Hematopoietic multipotent progenitor cell treated with erythropoietin and hydrocortisone succinate and interleukin-3 and kit ligand, for 6 days (in vitro differentiated cells): ENCODE measurements at regions not wholly inside any gene's neighbourhood (a gene's known extent, or its start where the extent isn't known, plus 50 kb on each side); places are given as distances from the start of the nearest gene placed in this dataset.
"Not testable (repeated sequence)": the region's sequence is repeated elsewhere in the genome, so short reads cannot be mapped to it uniquely, and the experiment has no call there.

Experiments used
- DNase-seq: peaks from one replicate; pipeline ENCODE4 v3.0.0-alpha.2; 2015

- no peak for DNase-seq
Measured at GRCh38 chr6:62819640-62820039, 391.6 kb upstream of the FKBP1C start.

- DNase-seq, result no peak
Measured at GRCh38 chr6:62808565-62809293, 402.5 kb upstream of the FKBP1C start.

- no peak for DNase-seq
Measured at GRCh38 chr6:62805431-62805830, 405.8 kb upstream of the FKBP1C start.

- DNase-seq, result no peak
Measured at GRCh38 chr6:62803094-62803493, 408.2 kb upstream of the FKBP1C start.

- DNase-seq, result no peak
Measured at GRCh38 chr6:62797190-62797589, 414.1 kb upstream of the FKBP1C start.

- peak; percentile 61 for DNase-seq
Measured at GRCh38 chr6:62775427-62776022, 435.7 kb upstream of the FKBP1C start.

DNA sequence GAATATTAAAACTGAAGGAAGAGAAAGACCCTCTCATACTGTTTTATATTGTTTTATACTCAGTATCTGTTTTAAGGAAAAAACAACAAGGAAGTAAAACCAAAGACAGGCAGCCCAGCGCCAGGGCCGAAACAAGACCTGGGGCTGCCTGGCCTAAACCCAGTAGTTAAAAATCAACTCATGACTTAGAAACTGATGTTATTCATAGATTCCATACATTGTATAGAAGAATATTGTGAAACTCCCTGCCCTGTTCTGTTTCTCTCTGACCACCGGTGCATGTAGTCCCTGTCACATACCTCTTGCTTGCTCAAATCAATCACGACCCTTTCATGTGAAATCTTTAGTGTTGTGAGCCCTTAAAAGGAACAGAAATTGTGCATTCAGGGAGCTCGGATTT is 445.1 kb upstream of the FKBP1C start:
- DNase-seq, result not testable (repeated sequence)

GRCh38 chr6:62764841-62765240 is 446.4 kb upstream of the FKBP1C start:
- DNase-seq, result no peak

GRCh38 chr6:62763125-62763912 is 447.9 kb upstream of the FKBP1C start:
- DNase-seq, result no peak

GRCh38 chr6:62746968-62747367 is 460.9 kb upstream of the KHDRBS2 start:
- DNase-seq, result no peak

- DNase-seq, result no peak
Measured at GRCh38 chr6:62746161-62746560, 460.1 kb upstream of the KHDRBS2 start.

GRCh38 chr6:62740596-62740995 is 454.6 kb upstream of the KHDRBS2 start:
- no peak for DNase-seq

DNA sequence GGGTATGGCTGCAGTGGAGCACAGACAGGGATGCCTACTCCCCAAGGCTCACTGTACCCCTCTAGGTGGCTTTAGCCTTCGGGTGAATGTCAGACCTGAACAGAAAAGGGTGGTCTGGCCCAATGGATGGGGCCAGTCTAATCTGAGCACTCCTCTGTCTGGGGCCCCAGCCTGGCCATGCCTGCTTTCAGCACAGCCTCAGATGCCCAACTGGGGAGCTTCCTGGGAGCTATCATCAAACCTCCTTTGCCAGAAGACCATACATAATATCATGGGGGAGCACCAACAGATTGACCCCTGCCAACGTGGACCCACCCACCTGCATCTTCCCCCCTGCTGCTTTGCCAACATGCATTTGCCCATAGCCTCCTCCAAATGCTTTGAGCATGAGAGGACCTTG is 454.1 kb upstream of the KHDRBS2 start:
- no peak for DNase-seq

DNA sequence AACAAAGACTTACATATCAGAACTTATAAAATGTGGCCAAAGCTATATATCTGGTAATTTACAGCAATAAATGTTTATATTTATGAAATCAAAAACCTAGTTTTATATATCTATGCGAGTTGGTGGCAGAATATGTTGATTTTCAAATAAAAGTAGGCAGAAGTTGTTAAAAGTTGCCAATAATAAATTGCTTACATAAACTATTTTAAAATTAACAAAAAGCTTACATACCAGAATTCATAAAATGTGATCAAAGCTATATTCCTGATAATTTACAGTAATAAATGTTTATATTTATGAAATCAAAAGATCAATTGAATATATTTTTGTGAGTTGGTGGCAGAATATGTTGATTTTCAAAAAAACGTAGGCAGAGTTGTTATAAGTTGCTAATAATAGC is 451.8 kb upstream of the KHDRBS2 start:
- DNase-seq, result no peak

GRCh38 chr6:62721408-62721807 is 435.4 kb upstream of the KHDRBS2 start:
- DNase-seq, result no peak

GRCh38 chr6:62716719-62717118 is 430.7 kb upstream of the KHDRBS2 start:
- DNase-seq, result no peak

DNA sequence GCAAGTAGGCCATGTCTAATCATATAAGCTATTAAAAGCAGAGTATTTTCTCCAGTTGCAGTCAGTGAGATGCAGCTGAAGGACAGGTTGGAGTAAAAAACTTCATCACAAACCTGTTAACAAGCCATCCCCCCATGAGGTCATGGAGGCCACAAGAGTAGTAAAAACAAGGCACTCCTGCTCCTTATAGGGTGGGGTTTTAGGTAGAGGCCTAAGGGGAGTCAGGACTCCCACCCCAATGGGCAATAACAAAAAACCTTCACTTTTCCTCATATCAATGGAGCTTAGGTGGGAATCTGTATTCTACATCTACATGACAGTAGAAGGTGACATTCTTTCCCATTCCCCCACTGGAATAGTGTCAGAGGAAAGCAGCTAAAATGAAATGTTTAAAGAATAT is 428.1 kb upstream of the KHDRBS2 start:
- DNase-seq, result no peak

DNA sequence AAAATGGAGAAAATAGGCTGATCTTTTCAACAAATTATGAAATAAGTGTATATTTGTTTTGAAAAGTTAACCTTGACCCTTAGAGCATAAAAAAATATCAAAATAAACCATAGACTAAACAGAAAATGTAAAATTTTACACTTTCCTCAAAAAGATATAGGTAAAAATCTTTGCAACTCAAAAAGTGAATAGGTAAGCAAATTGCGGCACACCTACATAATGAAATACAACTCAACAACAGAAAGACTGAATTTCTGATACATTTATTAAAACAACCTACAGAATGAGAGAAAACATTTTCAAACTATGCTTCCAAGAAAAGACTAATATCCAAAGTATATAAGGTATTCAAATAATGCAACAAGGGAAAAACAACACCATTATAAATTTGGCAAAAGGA is 425.7 kb upstream of the KHDRBS2 start:
- DNase-seq, result no peak

- DNase-seq, result no peak
Measured at GRCh38 chr6:62707914-62708313, 421.9 kb upstream of the KHDRBS2 start.

- peak; percentile 4 for DNase-seq
Measured at GRCh38 chr6:62707156-62707555, 421.1 kb upstream of the KHDRBS2 start.

DNA sequence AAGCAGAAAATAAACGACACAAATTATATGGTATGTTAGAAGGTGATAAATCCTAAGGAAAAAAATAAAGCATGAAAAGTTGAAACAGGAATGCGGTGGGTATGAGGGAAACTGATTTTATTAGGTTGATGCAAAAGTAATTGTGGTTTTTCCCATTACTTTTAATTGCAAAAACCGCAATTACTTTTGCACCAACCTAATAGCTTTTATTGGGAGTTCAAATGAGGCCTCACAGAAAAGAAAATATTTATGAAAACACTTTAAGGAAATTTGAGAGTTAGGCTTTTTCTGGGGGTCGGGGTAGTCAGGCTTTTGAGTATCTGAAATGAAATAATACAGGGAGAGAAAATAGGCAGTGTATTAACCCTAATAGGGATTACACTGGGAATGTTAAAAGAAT is 397.0 kb upstream of the KHDRBS2 start:
- DNase-seq, result no peak

DNA sequence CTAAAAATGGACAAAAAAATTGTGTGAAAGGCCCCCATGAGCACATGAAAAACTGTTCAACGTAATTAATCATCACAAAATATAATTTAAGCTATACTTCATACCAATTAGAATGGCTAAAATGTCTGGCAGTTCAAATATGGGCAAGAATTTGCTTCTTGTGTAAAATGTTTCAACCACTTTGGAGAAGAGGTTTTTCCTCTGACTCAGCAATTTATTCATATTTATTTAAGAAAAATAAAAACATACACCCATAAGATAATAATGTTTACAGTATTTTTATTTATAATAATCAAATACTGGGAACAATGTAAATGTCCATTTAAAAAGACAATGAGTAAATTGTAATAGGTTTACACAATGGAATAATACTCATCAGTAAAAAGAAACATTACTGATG is 395.1 kb upstream of the KHDRBS2 start:
- DNase-seq, result no peak

- DNase-seq, result no peak
Measured at GRCh38 chr6:62672989-62673388, 387.0 kb upstream of the KHDRBS2 start.
